Prostate gland (tissue), 2 donors: ENCODE measurements at regions not wholly inside any gene's neighbourhood (a gene's known extent, or its start where the extent isn't known, plus 50 kb on each side); places are given as distances from the start of the nearest gene placed in this dataset.
"Not testable (repeated sequence)": the region's sequence is repeated elsewhere in the genome, so short reads cannot be mapped to it uniquely, and the experiment has no call there.

Experiments
- DNase-seq: peaks from one replicate; pipeline ENCODE4 v3.0.0-alpha.2; 2019; ENCODE audit warnings: low spot score
- H3K27ac ChIP-seq, 2 donors: fragments of 200-600 bp; sonication (generic); 2 replicates each; pipeline ENCODE4 v1.5.1; 2017 to 2019
- H3K27me3 ChIP-seq: fragments of 200-600 bp; sonication (generic); replicated peaks from 2 replicates; pipeline ENCODE4 v1.5.1; 2019; ENCODE audit not compliant: insufficient read depth
- H3K36me3 ChIP-seq, 2 donors: fragments of 200-600 bp; sonication (generic); 1 replicate in 1 of 2; 2 replicates in 1 of 2; pipeline versions ENCODE4 v1.5.1 to v1.8.1; 2017 to 2019
- H3K4me1 ChIP-seq: fragments of 200-600 bp; sonication (generic); replicated peaks from 2 replicates; pipeline ENCODE4 v1.5.1; 2019
- H3K4me3 ChIP-seq, 2 donors: fragments of 200-600 bp; sonication (generic); 2 replicates each; pipeline ENCODE4 v1.5.1; 2017 to 2019
- H3K9me3 ChIP-seq: fragments of 200-600 bp; sonication (generic); 2 replicates; pipeline ENCODE4 v1.5.1; 2017
- POLR2A ChIP-seq: fragments of 450-650 bp; IDR thresholded peaks from one replicate; pipeline ENCODE4 v1.6.1; 2016; ENCODE audit warnings: antibody characterized with exemption, mild to moderate bottlenecking
- POLR2AphosphoS5 ChIP-seq: sonication (generic); formaldehyde crosslinking; IDR thresholded peaks from one replicate; pipeline ENCODE4 v1.6.1; 2017; ENCODE audit warnings: antibody characterized with exemption
- WGBS: methylation state at CpG from one replicate; pipeline ENCODE4 v1.1.5; 2018; 5-methylcytosine and 5-hydroxymethylcytosine counted together
- intact Hi-C: fragments of 100-400 bp; cut with DNase I; formaldehyde crosslinking; loops from one replicate; pipeline ENCODE4 v1.14.2; 2022
- TF ChIP-seq, protein P1 (sequence below), 4 experiments: fragments of 200-600 bp in 2 of 4; fragments of 450-650 bp in 2 of 4; sonication (generic) in 2 of 4; IDR thresholded peaks; 1 replicate in 3 of 4; 2 replicates in 1 of 4; pipeline ENCODE4 v1.5.1; 2016 to 2019; ENCODE audit warnings: antibody characterized with exemption in 4 of 4, mild to moderate bottlenecking in 2 of 4, moderate library complexity in 2 of 4

- H3K27ac ChIP-seq, result no peak overlapping the region
- TF ChIP-seq POLR2AphosphoS5 (no peak), POLR2A (no peak)
- TF ChIP-seq, protein P1, sequence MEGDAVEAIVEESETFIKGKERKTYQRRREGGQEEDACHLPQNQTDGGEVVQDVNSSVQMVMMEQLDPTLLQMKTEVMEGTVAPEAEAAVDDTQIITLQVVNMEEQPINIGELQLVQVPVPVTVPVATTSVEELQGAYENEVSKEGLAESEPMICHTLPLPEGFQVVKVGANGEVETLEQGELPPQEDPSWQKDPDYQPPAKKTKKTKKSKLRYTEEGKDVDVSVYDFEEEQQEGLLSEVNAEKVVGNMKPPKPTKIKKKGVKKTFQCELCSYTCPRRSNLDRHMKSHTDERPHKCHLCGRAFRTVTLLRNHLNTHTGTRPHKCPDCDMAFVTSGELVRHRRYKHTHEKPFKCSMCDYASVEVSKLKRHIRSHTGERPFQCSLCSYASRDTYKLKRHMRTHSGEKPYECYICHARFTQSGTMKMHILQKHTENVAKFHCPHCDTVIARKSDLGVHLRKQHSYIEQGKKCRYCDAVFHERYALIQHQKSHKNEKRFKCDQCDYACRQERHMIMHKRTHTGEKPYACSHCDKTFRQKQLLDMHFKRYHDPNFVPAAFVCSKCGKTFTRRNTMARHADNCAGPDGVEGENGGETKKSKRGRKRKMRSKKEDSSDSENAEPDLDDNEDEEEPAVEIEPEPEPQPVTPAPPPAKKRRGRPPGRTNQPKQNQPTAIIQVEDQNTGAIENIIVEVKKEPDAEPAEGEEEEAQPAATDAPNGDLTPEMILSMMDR (IDR thresholded peaks at IDR 0.05), result no peak
- no peak for DNase-seq
- H3K9me3 ChIP-seq, result no peaks in the 10 kb centered on the region
- WGBS, result 66% methylated on average over 2 of the region's 2 CpGs
- H3K4me3 ChIP-seq, result no peak overlapping the region
- no peaks in the 10 kb centered on the region for H3K27me3 ChIP-seq
- no peaks in the 10 kb centered on the region for H3K36me3 ChIP-seq
- intact Hi-C loops, result loop anchor here (10.0 kb wide), 1 partner anchor 149 kb away; no protein-coding TSS in a partner anchor
- H3K4me1 ChIP-seq, result no peaks in the 10 kb centered on the region
Observed at GRCh38 chr1:232145768-232146167, 484.2 kb downstream of the SIPA1L2 start.

GRCh38 chr1:232144696-232145230 lies 485.2 kb downstream of the SIPA1L2 start:
- intact Hi-C loops, result loop anchor here (5.0 to 10.0 kb wide), 2 partner anchors 150 to 488 kb away; partner anchors contain the start of gene SIPA1L2
- 97% methylated on average over 8 of the region's 8 CpGs for WGBS
- DNase-seq, result no peak

DNA sequence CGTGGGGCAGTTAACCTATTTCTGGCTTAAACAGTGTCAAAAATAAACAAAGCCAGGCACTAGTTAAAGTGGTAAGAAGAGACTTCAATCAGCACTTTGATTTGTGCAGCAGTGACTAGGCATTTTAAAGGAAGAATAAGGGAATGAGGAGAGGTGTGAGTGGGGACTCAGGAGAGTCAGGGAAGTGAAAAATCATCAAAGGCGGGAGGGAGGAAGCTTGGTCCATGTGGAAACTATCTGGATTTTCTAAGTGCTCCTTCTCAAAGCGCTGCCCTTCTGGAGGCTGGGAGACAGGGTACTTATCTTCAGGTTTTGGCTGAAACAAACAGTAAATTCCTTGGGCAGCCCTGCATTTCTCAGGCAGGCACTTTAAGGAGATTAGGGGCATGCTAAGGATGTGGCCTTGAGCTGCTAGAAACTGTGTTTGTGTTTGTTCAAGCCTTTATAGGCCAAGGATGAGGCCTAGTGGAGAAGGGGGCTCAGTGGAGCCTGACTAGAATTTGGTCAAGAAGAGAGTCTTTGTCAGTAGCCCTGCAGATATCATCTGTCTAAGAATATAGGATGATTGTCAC lies 486.5 kb downstream of the SIPA1L2 start:
- H3K4me3 ChIP-seq, result no peak overlapping the region
- DNase-seq, result no peak

More at GRCh38 chr1:232144696-232145230, 485.2 kb downstream of the SIPA1L2 start:
- no peaks in the 10 kb centered on the region for H3K4me1 ChIP-seq
- H3K9me3 ChIP-seq, result no peaks in the 10 kb centered on the region
- H3K27ac ChIP-seq, result no peak overlapping the region
- no peaks in the 10 kb centered on the region for H3K27me3 ChIP-seq
- TF ChIP-seq POLR2AphosphoS5 (no peak), POLR2A (no peak)
- TF ChIP-seq, protein P1 (IDR thresholded peaks at IDR 0.05), result no peak
- no peak overlapping the region for H3K4me3 ChIP-seq
- H3K36me3 ChIP-seq, result no peaks in the 10 kb centered on the region

DNA sequence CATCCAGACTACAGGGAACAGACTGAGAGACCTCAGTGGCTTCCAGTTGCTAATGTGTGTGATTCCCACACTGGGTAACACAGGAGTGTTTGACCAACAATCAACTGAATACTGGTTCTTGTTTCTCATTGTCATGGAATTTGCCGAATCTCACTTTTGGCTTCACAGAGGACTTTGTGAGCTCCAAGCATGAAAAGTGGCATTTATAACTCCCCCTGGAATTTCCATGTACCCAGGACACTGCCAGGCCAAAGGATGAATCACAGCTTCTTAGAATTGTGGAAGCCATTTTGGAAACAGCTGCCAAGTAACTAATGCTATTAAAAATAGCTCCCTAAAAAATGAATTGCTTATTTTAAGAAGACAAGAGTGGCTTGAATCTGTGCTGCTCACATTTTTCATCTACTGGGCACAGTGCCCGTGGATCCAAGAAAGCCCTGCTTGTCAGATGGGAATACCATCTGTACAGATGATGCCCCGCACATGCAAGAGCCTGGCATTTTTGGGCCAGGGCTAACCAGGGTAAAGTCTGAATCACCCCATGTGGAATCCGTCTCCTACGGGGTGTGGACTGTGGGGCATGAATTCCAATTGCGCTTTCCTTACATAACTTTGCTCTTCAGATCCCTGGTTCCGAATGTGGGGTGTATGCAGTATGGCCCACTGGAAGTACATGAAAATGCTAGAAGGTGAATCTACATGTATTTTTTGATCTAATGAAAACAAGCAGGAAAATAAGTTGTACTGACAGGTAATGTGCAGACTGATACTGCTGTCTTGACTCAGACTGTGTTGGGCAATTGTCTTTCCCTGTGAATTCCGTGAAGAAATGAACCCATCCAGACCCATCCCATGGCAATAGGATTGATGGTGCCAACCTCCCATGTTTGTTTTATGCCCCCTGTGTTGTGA lies 487.3 kb downstream of the SIPA1L2 start:
- no peaks in the 10 kb centered on the region for H3K9me3 ChIP-seq
- H3K4me1 ChIP-seq, result no peaks in the 10 kb centered on the region
- peak; percentile 21 for DNase-seq
- peak; percentile 35 for TF ChIP-seq POLR2AphosphoS5
- TF ChIP-seq, protein P1 (IDR thresholded peaks at IDR 0.05), result no peak
- H3K4me3 ChIP-seq, result no peak overlapping the region
- no peaks in the 10 kb centered on the region for H3K27me3 ChIP-seq
- H3K36me3 ChIP-seq, result no peaks in the 10 kb centered on the region
- WGBS, result 48% methylated on average over 8 of the region's 8 CpGs
- intact Hi-C loops, result loop anchor here (5.0 to 10.0 kb wide), 2 partner anchors 152 to 490 kb away; partner anchors contain the start of gene SIPA1L2
- H3K27ac ChIP-seq, result no peak overlapping the region

More for the DNA sequence above, 486.5 kb downstream of the SIPA1L2 start:
- WGBS, result 59% methylated on average over 3 of the region's 3 CpGs
- H3K36me3 ChIP-seq, result no peaks in the 10 kb centered on the region
- no peak for TF ChIP-seq POLR2A
- TF ChIP-seq POLR2AphosphoS5, result no peak
- TF ChIP-seq, protein P1 (IDR thresholded peaks at IDR 0.05), result no peak
- no peaks in the 10 kb centered on the region for H3K27me3 ChIP-seq
- no peaks in the 10 kb centered on the region for H3K9me3 ChIP-seq
- intact Hi-C loops, result loop anchor here (5.0 to 10.0 kb wide), 2 partner anchors 151 to 489 kb away; partner anchors contain the start of gene SIPA1L2
- H3K27ac ChIP-seq, result no peak overlapping the region
- no peaks in the 10 kb centered on the region for H3K4me1 ChIP-seq

- intact Hi-C loops, result loop anchor here (5.0 to 10.0 kb wide), 2 partner anchors 154 to 491 kb away; partner anchors contain the start of gene SIPA1L2
- 99% methylated on average over 5 of the region's 5 CpGs for WGBS
Observed at GRCh38 chr1:232141167-232141448, 488.8 kb downstream of the SIPA1L2 start.

More at GRCh38 chr1:232141167-232141448, 488.8 kb downstream of the SIPA1L2 start:
- H3K9me3 ChIP-seq, DNase-seq, H3K27me3 ChIP-seq, H3K4me3 ChIP-seq, H3K4me1 ChIP-seq, H3K36me3 ChIP-seq, H3K27ac ChIP-seq: not testable (repeated sequence)
